Activated T-helper 17 cell treated with anti-CD3 and anti-CD28 coated beads, Interleukin-2, amount 50 U/mL, for 72 hours (primary cell): ENCODE measurements at regions not wholly inside any gene's neighbourhood (a gene's known extent, or its start where the extent isn't known, plus 50 kb on each side); places are given as distances from the start of the nearest gene placed in this dataset.

ENCODE experiments used
- ATAC-seq: fragments of 150-1000 bp; cut with Tn5 transposase; replicated peaks from 2 replicates; pipeline ENCODE4 v1.10.0; 2021; ENCODE audit warnings: mild to moderate bottlenecking, moderate library complexity
- H3K27ac Mint-ChIP-seq: one replicate; pipeline ENCODE4 v1.8.0; 2022; ENCODE audit warnings: mixed read lengths
- H3K27me3 Mint-ChIP-seq: one replicate; pipeline ENCODE4 v1.8.0; 2022; ENCODE audit warnings: mixed read lengths
- H3K36me3 Mint-ChIP-seq: one replicate; pipeline ENCODE4 v1.8.0; 2022; ENCODE audit warnings: low read depth, mild to moderate bottlenecking, mixed read lengths
- H3K4me1 Mint-ChIP-seq: one replicate; pipeline ENCODE4 v1.8.0; 2022; ENCODE audit warnings: mixed read lengths
- H3K4me3 Mint-ChIP-seq: one replicate; pipeline ENCODE4 v1.8.0; 2022; ENCODE audit warnings: mild to moderate bottlenecking, mixed read lengths
- H3K9me3 Mint-ChIP-seq: one replicate; pipeline ENCODE4 v1.8.0; 2022; ENCODE audit warnings: mixed read lengths

- H3K4me1 Mint-ChIP-seq = peaks cover 22% of the 10 kb centered on the region
- no peak for ATAC-seq
- peaks cover 9% of the 10 kb centered on the region for H3K9me3 Mint-ChIP-seq
- no peaks in the 10 kb centered on the region for H3K36me3 Mint-ChIP-seq
- no peak overlapping the region for H3K27ac Mint-ChIP-seq
- H3K27me3 Mint-ChIP-seq = no peaks in the 10 kb centered on the region
- H3K4me3 Mint-ChIP-seq = no peak overlapping the region
These were observed 623.2 kb upstream of the ID2 start for GRCh38 chr2:8058652-8059051.

- Mint-ChIP-seq H3K9me3 (peaks cover 15% of the 10 kb centered on the region), H3K4me3 (peak overlapping the region; percentile 2), H3K27ac (no peak overlapping the region), H3K27me3 (no peaks in the 10 kb centered on the region), H3K4me1 (peaks cover 22% of the 10 kb centered on the region), H3K36me3 (peaks cover 6% of the 10 kb centered on the region)
- no peak for ATAC-seq
These were observed 622.6 kb upstream of the ID2 start for GRCh38 chr2:8059255-8059654.

DNA sequence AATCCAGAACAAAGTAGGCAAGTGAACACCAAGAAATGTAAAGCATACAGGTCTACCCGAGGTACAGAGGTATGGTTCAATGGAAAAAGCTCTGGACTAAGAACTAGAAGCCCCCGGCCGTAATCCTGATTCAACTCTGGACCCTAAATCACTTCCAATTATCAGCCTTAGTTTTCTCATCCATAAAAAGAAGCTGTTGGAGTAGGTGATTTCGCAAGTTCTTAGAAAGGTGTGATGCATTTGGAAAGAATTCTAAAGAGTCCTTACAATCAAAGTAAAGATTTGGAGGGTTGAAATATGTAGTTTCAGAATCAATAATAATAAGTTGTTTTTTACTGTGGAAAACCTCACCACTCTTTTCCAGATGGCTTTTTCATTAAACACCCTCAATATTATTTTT lies 622.1 kb upstream of the ID2 start:
- H3K4me3 Mint-ChIP-seq = peak overlapping the region; percentile 2
- H3K36me3 Mint-ChIP-seq = peaks cover 11% of the 10 kb centered on the region
- peak overlapping the region; percentile 44 for H3K27ac Mint-ChIP-seq

DNA sequence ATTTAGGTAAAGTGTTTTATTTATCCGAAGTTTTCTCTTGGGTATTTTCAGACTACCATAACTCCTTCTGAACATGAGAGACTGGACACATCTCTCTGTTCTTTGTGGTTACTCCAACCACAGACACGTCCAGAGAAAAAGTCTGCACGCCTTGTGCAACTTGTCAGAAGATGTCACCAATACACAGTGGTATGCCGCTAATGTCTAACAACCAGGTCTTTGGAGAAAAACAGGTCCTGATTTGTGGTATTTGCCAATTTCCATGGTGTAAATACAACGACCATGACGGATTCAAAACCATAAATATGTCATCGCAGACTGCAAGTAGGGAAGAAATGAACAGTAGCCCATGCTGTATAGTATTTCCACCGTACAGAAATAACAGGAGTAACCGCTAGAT lies 620.6 kb upstream of the ID2 start:
- peaks cover 11% of the 10 kb centered on the region for H3K36me3 Mint-ChIP-seq
- no peaks in the 10 kb centered on the region for H3K27me3 Mint-ChIP-seq
- H3K4me3 Mint-ChIP-seq = no peak overlapping the region
- H3K9me3 Mint-ChIP-seq = peaks cover 18% of the 10 kb centered on the region
- H3K27ac Mint-ChIP-seq = no peak overlapping the region
- peak; percentile 27 for ATAC-seq
- H3K4me1 Mint-ChIP-seq = peaks cover 22% of the 10 kb centered on the region

More for the DNA sequence above, 622.1 kb upstream of the ID2 start:
- peaks cover 18% of the 10 kb centered on the region for H3K9me3 Mint-ChIP-seq
- H3K27me3 Mint-ChIP-seq = no peaks in the 10 kb centered on the region
- peaks cover 22% of the 10 kb centered on the region for H3K4me1 Mint-ChIP-seq
- no peak for ATAC-seq

DNA sequence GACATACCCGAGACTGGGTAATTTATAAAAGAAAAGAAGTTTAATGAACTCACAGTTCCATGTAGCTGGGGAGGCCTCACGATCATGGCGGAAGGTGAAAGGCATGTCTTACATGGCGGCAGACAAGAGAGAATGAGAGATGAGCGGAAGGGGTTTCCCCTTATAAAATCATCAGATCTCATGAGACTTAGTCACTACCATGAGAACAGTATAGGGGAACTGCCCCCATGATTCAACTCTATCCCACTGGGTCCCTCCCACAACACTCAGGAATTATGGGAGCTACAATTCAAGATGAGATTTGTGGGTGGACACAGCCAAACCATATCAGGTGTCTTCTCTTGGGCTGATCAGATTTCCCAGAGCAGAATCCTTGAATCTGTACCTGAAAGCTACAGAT lies 617.3 kb upstream of the ID2 start:
- Mint-ChIP-seq H3K27me3 (no peaks in the 10 kb centered on the region), H3K36me3 (peaks cover 11% of the 10 kb centered on the region), H3K4me3 (peak overlapping the region; percentile 33), H3K27ac (peak overlapping the region; percentile 68), H3K9me3 (peaks cover 9% of the 10 kb centered on the region), H3K4me1 (peaks cover 8% of the 10 kb centered on the region)
- peak; percentile 83 for ATAC-seq

DNA sequence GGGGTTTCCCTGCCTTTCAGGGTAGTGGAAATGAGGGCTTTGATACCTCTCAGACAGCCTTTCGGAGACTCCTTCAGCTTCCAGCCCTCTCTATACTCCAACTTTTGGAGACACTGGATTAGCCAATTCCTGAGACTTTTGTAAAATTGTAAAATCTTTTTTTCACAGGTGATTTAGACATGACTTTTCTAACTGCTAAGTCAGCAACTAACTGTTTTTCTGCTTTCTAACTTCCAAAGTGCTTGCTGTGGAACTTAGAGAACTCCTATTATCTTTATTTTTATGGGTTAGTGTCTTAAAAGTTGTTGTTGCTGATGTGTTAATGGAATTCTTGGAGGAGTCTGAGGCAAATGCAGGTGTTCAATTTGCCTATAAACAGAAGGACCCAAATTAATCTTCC lies 616.7 kb upstream of the ID2 start:
- ATAC-seq = no peak
- Mint-ChIP-seq H3K9me3 (peaks cover 9% of the 10 kb centered on the region), H3K4me3 (no peak overlapping the region), H3K27ac (peak overlapping the region; percentile 68), H3K27me3 (no peaks in the 10 kb centered on the region), H3K36me3 (peaks cover 11% of the 10 kb centered on the region), H3K4me1 (peaks cover 2% of the 10 kb centered on the region)

- Mint-ChIP-seq H3K36me3 (peaks cover 11% of the 10 kb centered on the region), H3K27me3 (no peaks in the 10 kb centered on the region), H3K27ac (no peak overlapping the region), H3K9me3 (peaks cover 9% of the 10 kb centered on the region), H3K4me3 (no peak overlapping the region), H3K4me1 (no peaks in the 10 kb centered on the region)
- no peak for ATAC-seq
These were observed 614.0 kb upstream of the ID2 start for GRCh38 chr2:8067784-8068336.

GRCh38 chr2:8072907-8073306 lies 608.9 kb upstream of the ID2 start:
- H3K27ac Mint-ChIP-seq = no peak overlapping the region
- H3K36me3 Mint-ChIP-seq = peaks cover 7% of the 10 kb centered on the region
- H3K9me3 Mint-ChIP-seq = peaks cover 5% of the 10 kb centered on the region
- ATAC-seq = no peak
- H3K4me3 Mint-ChIP-seq = no peak overlapping the region
- H3K27me3 Mint-ChIP-seq = no peaks in the 10 kb centered on the region
- H3K4me1 Mint-ChIP-seq = peaks cover 11% of the 10 kb centered on the region

DNA sequence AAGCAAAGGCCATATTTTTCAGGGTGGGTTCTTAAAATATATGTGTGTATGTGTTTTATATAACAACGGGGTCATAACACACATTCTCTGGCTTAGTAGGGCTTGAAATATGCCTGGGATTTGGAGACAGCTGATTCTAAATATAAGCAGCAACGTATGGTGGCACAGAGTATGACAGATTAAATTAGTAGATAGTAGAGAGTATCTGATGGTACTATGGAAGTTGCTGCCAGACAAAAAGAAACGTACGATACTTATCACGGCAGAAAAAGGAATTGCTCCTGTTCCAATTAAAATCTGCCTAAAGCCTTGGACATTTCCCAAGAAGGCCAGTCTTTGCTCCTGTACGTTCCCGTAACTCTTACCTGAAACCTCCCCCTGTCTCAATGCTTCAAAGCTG lies 607.9 kb upstream of the ID2 start:
- no peak overlapping the region for H3K4me3 Mint-ChIP-seq

GRCh38 chr2:8076448-8077342 lies 605.2 kb upstream of the ID2 start:
- H3K4me1 Mint-ChIP-seq = peaks cover 18% of the 10 kb centered on the region
- H3K27ac Mint-ChIP-seq = peak overlapping the region; percentile 95
- H3K27me3 Mint-ChIP-seq = no peaks in the 10 kb centered on the region
- ATAC-seq = peak; percentile 74
- peaks cover 10% of the 10 kb centered on the region for H3K9me3 Mint-ChIP-seq
- peaks cover 11% of the 10 kb centered on the region for H3K36me3 Mint-ChIP-seq
- H3K4me3 Mint-ChIP-seq = peak overlapping the region; percentile 64

More for the DNA sequence above, 607.9 kb upstream of the ID2 start:
- peaks cover 10% of the 10 kb centered on the region for H3K9me3 Mint-ChIP-seq
- peaks cover 11% of the 10 kb centered on the region for H3K36me3 Mint-ChIP-seq
- H3K27ac Mint-ChIP-seq = no peak overlapping the region
- peaks cover 18% of the 10 kb centered on the region for H3K4me1 Mint-ChIP-seq
- no peak for ATAC-seq
- no peaks in the 10 kb centered on the region for H3K27me3 Mint-ChIP-seq

DNA sequence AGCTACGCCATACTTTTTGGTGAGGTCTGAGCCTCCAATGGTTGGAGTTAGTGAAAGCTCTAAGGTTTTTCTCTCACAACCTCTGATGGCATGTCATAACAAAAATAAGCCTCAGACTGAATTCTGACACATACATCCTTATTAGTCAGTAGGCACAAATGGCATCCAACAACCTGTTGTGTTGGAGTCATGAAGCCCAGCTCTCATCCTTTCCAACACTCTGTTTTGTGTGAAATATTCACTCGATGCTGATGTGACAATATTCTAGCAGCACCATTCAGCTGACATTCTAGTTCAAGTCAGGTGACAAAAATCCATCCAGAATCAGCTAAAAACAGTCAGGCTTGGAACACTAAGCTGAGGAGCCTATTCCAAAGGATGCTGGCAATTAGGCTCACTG lies 603.2 kb upstream of the ID2 start:
- peaks cover 27% of the 10 kb centered on the region for H3K4me1 Mint-ChIP-seq
- peak; percentile 49 for ATAC-seq
- H3K36me3 Mint-ChIP-seq = peaks cover 11% of the 10 kb centered on the region
- peaks cover 10% of the 10 kb centered on the region for H3K9me3 Mint-ChIP-seq
- H3K4me3 Mint-ChIP-seq = peak overlapping the region; percentile 64
- H3K27me3 Mint-ChIP-seq = no peaks in the 10 kb centered on the region
- H3K27ac Mint-ChIP-seq = peak overlapping the region; percentile 95

- peaks cover 10% of the 10 kb centered on the region for H3K9me3 Mint-ChIP-seq
- peaks cover 11% of the 10 kb centered on the region for H3K36me3 Mint-ChIP-seq
- no peak for ATAC-seq
These were observed 601.8 kb upstream of the ID2 start for GRCh38 chr2:8080063-8080462.

GRCh38 chr2:8081130-8081529 lies 600.7 kb upstream of the ID2 start:
- H3K36me3 Mint-ChIP-seq = peaks cover 11% of the 10 kb centered on the region
- H3K27ac Mint-ChIP-seq = no peak overlapping the region
- peaks cover 10% of the 10 kb centered on the region for H3K9me3 Mint-ChIP-seq
- ATAC-seq = no peak
- no peak overlapping the region for H3K4me3 Mint-ChIP-seq
- H3K4me1 Mint-ChIP-seq = peaks cover 26% of the 10 kb centered on the region
- H3K27me3 Mint-ChIP-seq = no peaks in the 10 kb centered on the region

More at GRCh38 chr2:8080063-8080462, 601.8 kb upstream of the ID2 start:
- Mint-ChIP-seq H3K27ac (no peak overlapping the region), H3K4me3 (no peak overlapping the region), H3K4me1 (peaks cover 27% of the 10 kb centered on the region), H3K27me3 (no peaks in the 10 kb centered on the region)

- H3K4me1 Mint-ChIP-seq = peaks cover 16% of the 10 kb centered on the region
- no peak overlapping the region for H3K4me3 Mint-ChIP-seq
- peak overlapping the region; percentile 48 for H3K27ac Mint-ChIP-seq
- no peaks in the 10 kb centered on the region for H3K27me3 Mint-ChIP-seq
- peaks cover 5% of the 10 kb centered on the region for H3K36me3 Mint-ChIP-seq
- no peak for ATAC-seq
- H3K9me3 Mint-ChIP-seq = peaks cover 5% of the 10 kb centered on the region
These were observed 599.0 kb upstream of the ID2 start for GRCh38 chr2:8082840-8083239.

DNA sequence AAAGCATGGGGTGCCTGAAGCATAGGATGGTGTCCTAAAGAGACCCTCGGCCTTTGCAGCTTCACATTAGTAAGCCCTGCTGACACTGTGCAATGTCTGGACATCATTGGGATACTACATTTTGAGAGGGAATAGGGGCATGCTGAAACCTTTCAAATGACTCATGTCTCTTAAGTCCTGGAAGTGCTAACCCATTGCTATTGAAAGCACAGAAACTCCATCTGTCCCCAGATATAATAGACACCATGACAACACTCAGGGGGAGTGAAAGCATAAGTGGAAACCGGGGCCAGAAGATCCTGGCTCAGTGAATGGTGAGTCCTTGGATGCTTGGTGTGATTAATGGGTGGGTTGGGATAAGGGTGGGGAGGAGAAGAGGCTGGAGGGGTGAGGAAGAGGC lies 595.5 kb upstream of the ID2 start:
- H3K27ac Mint-ChIP-seq = no peak overlapping the region
- H3K9me3 Mint-ChIP-seq = no peaks in the 10 kb centered on the region
- no peak overlapping the region for H3K4me3 Mint-ChIP-seq
- no peaks in the 10 kb centered on the region for H3K27me3 Mint-ChIP-seq
- peaks cover 9% of the 10 kb centered on the region for H3K4me1 Mint-ChIP-seq
- H3K36me3 Mint-ChIP-seq = no peaks in the 10 kb centered on the region
- ATAC-seq = no peak
